OCI-LY7 (cell line): ENCODE measurements at regions not wholly inside any gene's neighbourhood (a gene's known extent, or its start where the extent isn't known, plus 50 kb on each side); places are given as distances from the start of the nearest gene placed in this dataset.

ENCODE experiments used
- CTCF ChIP-seq: fragments of 200-600 bp; sonication (generic); conservative IDR thresholded peaks from 2 replicates; pipeline ENCODE4 v1.5.1; 2014; ENCODE audit warnings: mild to moderate bottlenecking, antibody characterized with exemption, low read length, moderate library complexity, mixed read lengths
- EZH2phosphoT487 ChIP-seq: fragments of 200-600 bp; sonication (generic); IDR thresholded peaks from 2 replicates; pipeline ENCODE4 v1.6.1; 2018; ENCODE audit warnings: low read depth, borderline replicate concordance, mild to moderate bottlenecking, mixed run types, antibody characterized with exemption, low read length, moderate library complexity, mixed read lengths

GRCh38 chr5:180433032-180433422 lies 61.2 kb upstream of the CNOT6 start:
- TF ChIP-seq CTCF (no peak), EZH2phosphoT487 (no peak)
